ENCODE measurements at regions not wholly inside any gene's neighbourhood (a gene's known extent, or its start where the extent isn't known, plus 50 kb on each side); places are given as distances from the start of the nearest gene placed in this dataset.

DNA sequence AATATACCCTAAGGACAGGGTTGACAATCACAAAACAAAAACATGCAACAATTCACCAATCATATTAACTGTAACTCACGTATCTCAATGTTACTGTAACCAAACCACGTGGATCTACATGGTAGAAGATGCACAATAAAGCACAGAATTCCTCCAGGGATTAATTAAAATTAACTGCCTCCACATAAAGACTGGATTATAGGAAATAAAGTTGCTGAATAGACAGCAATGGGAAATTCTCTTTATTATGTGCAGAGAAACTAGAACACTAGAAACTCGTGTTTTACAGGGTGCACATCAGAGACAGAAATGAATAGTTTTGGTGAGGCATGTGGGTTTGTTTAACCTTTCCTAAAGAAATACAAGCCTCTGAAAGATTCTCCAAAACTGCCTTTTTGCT lies 696.3 kb downstream of the EPHA3 start:
- TF ChIP-seq JUN (IDR thresholded peaks at IDR 0.05; ENCODE audit: borderline replicate concordance, insufficient read depth, insufficient read length, low read depth) (no peak), GATA2 (IDR thresholded peaks at IDR 0.05; ENCODE audit: insufficient read depth, insufficient read length, low read depth, low read length) (no peak), MYC (IDR thresholded peaks at IDR 0.05; ENCODE audit: low read depth, low read length) (no peak), FOS (IDR thresholded peaks at IDR 0.05; ENCODE audit: borderline replicate concordance, insufficient read depth, low read length) (no peak), EZH2 (IDR thresholded peaks at IDR 0.05; ENCODE audit: borderline replicate concordance, low read depth, low read length, severe bottlenecking) (no peak), POLR2A (IDR thresholded peaks at IDR 0.05; ENCODE audit: low read depth, low read length) (no peak), POLR2AphosphoS5 (IDR thresholded peaks at IDR 0.05; ENCODE audit: insufficient read depth, low read depth, low read length) (no peak)
- TF ChIP-seq, protein P1, sequence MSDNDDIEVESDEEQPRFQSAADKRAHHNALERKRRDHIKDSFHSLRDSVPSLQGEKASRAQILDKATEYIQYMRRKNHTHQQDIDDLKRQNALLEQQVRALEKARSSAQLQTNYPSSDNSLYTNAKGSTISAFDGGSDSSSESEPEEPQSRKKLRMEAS (IDR thresholded peaks at IDR 0.05; ENCODE audit: insufficient read depth, insufficient read length), result no peak
- TF ChIP-seq, protein P2, sequence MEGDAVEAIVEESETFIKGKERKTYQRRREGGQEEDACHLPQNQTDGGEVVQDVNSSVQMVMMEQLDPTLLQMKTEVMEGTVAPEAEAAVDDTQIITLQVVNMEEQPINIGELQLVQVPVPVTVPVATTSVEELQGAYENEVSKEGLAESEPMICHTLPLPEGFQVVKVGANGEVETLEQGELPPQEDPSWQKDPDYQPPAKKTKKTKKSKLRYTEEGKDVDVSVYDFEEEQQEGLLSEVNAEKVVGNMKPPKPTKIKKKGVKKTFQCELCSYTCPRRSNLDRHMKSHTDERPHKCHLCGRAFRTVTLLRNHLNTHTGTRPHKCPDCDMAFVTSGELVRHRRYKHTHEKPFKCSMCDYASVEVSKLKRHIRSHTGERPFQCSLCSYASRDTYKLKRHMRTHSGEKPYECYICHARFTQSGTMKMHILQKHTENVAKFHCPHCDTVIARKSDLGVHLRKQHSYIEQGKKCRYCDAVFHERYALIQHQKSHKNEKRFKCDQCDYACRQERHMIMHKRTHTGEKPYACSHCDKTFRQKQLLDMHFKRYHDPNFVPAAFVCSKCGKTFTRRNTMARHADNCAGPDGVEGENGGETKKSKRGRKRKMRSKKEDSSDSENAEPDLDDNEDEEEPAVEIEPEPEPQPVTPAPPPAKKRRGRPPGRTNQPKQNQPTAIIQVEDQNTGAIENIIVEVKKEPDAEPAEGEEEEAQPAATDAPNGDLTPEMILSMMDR (IDR thresholded peaks at IDR 0.05; ENCODE audit: extremely low read depth in 1 of 2, insufficient read depth in 1 of 2, low read depth in 1 of 2, low read length in 2 of 2), result no peak
- DNase-seq (ENCODE audit: low read depth, low spot score) (no peak), FAIRE-seq (no peak)
- no peak overlapping the region for H2AFZ ChIP-seq (ENCODE audit: low read depth, low read length)
- H3K4me1 ChIP-seq (ENCODE audit: control insufficient read depth, extremely low read depth, insufficient read depth, low read length), result no peaks in the 10 kb centered on the region
- H3K4me2 ChIP-seq (ENCODE audit: insufficient read depth, low read length), result no peak overlapping the region
- no peak overlapping the region for H3K9ac ChIP-seq (replicated peaks; ENCODE audit: extremely low read depth, insufficient read depth, low read length)
- no peaks in the 10 kb centered on the region for H3K9me1 ChIP-seq (replicated peaks; ENCODE audit: control insufficient read depth, extremely low read depth, insufficient read depth, low read length)
- intact Hi-C loops (cut with micrococcal nuclease) (no loop called here), dilution Hi-C loops (cut with MboI; ENCODE audit: extremely low pct_ligation_motif_present, low sequenced_read_pairs) (no loop called here)
- no peaks in the 10 kb centered on the region for H3K36me3 ChIP-seq (ENCODE audit: control insufficient read depth in 2 of 2, extremely low read depth in 1 of 2, insufficient read depth in 2 of 2, low read length in 2 of 2)
- peaks cover 2% of the 10 kb centered on the region for H3K9me3 ChIP-seq (replicated peaks; ENCODE audit: control insufficient read depth, insufficient read depth, low read length)
- H3K27me3 ChIP-seq (ENCODE audit: control insufficient read depth in 2 of 2, insufficient read depth in 2 of 2, low read length in 2 of 2), result no peaks in the 10 kb centered on the region
- POLR2A ChIA-PET, result no interaction called here
- H4K20me1 ChIP-seq (replicated peaks; ENCODE audit: control insufficient read depth, extremely low read depth, insufficient read depth, low read length), result no peaks in the 10 kb centered on the region
- no peaks in the 10 kb centered on the region for H3K79me2 ChIP-seq (ENCODE audit: control insufficient read depth, insufficient read depth, low read length)
- no peak overlapping the region for H3K4me3 ChIP-seq (replicated peaks in 1 of 3; ENCODE audit: insufficient read depth in 1 of 3, low read depth in 1 of 3, low read length in 3 of 3)
- CTCF ChIA-PET, result no interaction called here
- BruUV-seq (replicated peaks), result no TSS peak
- no peak overlapping the region for H3K27ac ChIP-seq (ENCODE audit: insufficient read depth, low read depth, low read length)

Data from endothelial cell of umbilical vein (primary cell).